Astrocyte of the spinal cord (primary cell): ENCODE measurements at regions not wholly inside any gene's neighbourhood (a gene's known extent, or its start where the extent isn't known, plus 50 kb on each side); places are given as distances from the start of the nearest gene placed in this dataset.

Experiments
- DNase-seq: peaks from one replicate; pipeline ENCODE4 v3.0.0; 2011; ENCODE audit warnings: low read depth, low spot score
- H3K4me3 ChIP-seq: 2 replicates; pipeline ENCODE4 v1.5.1; 2011; ENCODE audit warnings: low read depth, mild to moderate bottlenecking, low read length, moderate library complexity
- in situ Hi-C: cut with HindIII; loops from 2 replicates; pipeline ENCODE4 v1.10.0; 2017; ENCODE audit warnings: low sequenced_read_pairs
- TF ChIP-seq, protein P1 (sequence below): IDR thresholded peaks from 2 replicates; pipeline ENCODE4 v1.5.1; 2012; ENCODE audit warnings: low read depth, mild to moderate bottlenecking, low read length, inconsistent platforms

DNA sequence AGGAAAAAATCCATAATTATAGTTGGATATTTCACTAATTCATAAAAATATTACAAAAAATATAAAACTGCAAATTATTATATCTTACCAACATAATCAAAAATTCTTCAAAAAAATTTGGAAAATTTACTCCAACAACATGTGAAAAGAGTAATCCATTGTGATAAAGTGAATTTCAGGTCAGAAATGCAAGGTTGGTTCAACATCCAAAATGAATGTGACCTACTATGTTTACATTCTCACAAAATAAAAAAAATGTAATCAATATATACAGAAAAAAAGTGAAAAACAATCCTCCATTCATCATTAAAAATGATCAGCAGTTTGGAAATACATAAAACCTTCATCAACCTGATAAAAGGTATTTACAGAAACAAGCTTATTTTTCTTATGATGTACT, 1252.2 kb downstream of the JRKL start:
- TF ChIP-seq, protein P1, sequence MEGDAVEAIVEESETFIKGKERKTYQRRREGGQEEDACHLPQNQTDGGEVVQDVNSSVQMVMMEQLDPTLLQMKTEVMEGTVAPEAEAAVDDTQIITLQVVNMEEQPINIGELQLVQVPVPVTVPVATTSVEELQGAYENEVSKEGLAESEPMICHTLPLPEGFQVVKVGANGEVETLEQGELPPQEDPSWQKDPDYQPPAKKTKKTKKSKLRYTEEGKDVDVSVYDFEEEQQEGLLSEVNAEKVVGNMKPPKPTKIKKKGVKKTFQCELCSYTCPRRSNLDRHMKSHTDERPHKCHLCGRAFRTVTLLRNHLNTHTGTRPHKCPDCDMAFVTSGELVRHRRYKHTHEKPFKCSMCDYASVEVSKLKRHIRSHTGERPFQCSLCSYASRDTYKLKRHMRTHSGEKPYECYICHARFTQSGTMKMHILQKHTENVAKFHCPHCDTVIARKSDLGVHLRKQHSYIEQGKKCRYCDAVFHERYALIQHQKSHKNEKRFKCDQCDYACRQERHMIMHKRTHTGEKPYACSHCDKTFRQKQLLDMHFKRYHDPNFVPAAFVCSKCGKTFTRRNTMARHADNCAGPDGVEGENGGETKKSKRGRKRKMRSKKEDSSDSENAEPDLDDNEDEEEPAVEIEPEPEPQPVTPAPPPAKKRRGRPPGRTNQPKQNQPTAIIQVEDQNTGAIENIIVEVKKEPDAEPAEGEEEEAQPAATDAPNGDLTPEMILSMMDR: no peak
- no peak overlapping the region for H3K4me3 ChIP-seq
- in situ Hi-C loops: no loop called here
- no peak for DNase-seq

DNA sequence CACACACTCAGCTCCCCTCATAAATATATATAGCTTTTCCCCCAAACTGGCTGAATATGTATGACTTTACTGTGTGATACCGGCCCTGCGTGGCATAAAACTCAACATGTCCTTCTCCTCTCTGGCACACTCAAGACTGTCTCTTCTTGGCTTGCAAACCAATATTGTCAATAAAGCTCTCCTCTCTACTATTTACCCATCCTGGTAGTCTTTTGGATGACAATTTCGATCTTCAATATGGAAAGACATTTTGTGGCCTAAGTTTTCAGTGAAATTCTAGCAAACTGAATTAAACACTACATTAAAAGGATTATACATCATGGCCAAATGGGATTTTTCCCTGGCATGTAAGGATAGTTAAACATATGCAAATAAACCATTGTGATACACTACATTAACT, 1255.9 kb downstream of the JRKL start:
- DNase-seq: no peak
- TF ChIP-seq, protein P1: no peak
- no peak overlapping the region for H3K4me3 ChIP-seq
- in situ Hi-C loops: no loop called here

DNA sequence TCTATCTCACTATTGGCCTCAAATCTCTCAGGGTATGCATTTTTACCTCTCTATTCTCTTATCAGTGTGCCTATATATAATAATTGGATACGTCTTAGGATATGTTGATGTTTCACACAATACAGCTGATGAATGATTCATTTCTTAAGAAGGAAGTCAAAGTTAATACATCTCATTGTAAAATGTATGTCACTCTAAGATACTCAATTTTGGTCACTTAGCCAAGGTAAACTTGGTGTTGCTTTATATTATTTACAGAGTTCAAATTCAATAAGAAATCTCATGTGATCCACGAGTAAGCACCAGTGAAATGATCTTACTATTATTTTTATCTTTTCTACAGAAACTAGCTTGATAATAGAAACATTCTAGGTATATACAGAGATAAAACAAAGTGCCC, 1266.5 kb downstream of the JRKL start:
- DNase-seq: no peak
- TF ChIP-seq, protein P1: no peak
- no peak overlapping the region for H3K4me3 ChIP-seq
- in situ Hi-C loops: no loop called here

DNA sequence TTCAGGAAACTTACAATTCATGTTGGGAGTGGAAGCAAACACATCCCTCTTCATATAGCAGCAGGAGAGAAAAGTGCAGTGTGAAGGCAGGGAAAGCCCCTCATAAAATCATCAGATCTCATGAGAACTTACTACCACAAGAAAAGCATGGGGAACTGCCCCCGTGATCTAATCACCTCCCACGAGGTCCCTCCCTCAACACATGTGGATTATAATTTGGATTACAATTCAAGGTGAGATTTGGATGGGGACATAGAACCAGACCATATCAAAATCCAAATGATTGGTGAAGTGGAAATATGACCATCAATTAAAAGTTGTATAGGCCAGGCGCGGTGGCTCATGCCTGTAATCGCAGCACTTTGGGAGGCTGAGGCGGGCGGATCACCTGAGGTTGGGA, 1268.0 kb downstream of the JRKL start:
- DNase-seq: no peak
- TF ChIP-seq, protein P1: no peak
- H3K4me3 ChIP-seq: no peak overlapping the region
- in situ Hi-C loops: no loop called here

DNA sequence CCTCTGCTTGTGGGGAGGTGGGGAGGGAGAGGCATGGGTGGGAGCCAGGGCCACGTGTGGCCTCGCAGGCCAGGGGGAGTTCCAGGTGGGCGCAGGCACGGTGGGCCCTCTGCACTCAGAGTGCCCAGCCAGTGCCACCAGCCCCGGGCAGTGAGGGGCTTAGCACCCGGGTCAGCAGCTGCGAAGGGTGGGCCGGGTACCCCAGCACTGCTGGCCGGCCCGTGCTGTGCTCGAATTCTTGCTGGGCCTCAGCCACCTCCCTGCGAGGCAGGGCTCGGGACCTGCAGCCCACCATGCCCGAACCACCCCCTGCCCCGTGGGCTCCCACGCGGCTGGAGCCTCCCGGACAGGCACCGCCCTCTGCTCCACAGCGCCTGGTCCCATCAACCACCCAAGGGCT, 1277.2 kb downstream of the JRKL start:
- TF ChIP-seq, protein P1: no peak
- DNase-seq: no peak
- H3K4me3 ChIP-seq: no peak overlapping the region
- in situ Hi-C loops: no loop called here

DNA sequence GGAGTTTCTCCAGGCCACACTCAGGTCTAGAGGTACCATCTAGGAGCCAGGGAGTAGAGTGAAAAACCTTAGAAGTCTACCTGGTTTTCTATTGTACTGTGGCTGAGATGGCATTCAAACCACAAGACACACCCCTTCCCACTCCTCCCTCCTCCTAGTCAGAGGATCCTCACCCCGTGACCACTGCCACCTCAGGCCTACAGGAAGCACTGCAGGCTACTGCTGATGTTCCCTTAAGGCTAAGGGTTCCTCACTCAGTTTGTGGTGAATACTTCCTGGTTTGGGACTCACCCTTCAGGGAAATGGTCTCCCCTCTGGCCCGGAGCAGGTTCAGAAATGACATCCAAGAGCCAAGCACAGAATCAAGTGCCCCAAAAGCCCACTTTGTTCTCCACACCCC, 1293.9 kb downstream of the JRKL start:
- TF ChIP-seq, protein P1: no peak
- DNase-seq: no peak
- in situ Hi-C loops: no loop called here
- no peak overlapping the region for H3K4me3 ChIP-seq
